NOMO-1 treated with DMSO at 0.1 percent for 48 hours (cell line): ENCODE measurements at regions not wholly inside any gene's neighbourhood (a gene's known extent, or its start where the extent isn't known, plus 50 kb on each side); places are given as distances from the start of the nearest gene placed in this dataset.

ENCODE experiments used
- DNase-seq: peaks from one replicate; lab custom pipeline; 2025; ENCODE audit not compliant: unreplicated experiment; lab: John Stamatoyannopoulos, UW

DNA sequence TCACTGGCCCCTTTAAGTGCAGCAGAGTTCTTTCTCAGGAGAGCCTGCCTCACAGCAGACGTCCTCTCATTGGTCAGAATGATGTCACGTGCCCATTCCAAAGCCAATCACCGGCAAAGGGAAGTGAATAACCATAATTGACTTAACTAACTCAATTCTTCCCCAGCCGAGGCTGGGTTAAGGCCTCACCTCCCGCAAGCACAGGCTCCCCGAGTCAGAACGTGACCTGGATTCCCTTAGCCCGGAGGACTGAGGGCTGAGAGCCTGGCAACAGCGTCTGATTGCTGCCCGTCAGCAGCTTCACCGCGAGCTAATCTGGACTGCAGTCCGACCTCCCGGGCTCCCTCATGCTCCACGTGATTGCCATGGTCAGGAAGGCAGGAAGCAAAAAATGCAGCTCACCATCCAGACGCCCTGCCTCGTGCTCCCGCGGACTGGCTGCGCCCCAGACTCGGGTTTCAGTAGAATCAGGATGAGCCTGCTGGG lies 92.1 kb upstream of the FZD10 start:
- no peak for DNase-seq

DNA sequence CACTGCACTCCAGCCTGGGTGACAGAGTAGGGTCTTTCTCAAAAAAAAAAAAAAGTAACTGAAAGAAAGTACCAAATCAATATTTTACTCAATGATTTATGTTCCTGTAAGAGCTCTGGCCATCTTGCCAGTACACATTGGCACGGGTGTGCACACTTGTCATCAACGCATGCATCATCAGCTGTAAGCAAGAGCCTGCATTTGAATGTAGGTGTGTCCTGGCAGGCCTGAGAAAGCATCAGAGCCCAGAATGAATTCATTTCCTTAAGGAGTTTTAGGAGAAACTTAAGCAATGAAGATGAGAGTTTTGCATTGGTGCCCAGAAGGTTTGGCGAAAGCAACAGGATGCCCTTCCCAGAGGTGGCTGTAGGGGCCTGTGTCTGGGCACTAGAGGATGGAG lies 88.5 kb upstream of the FZD10 start:
- DNase-seq = no peak

DNA sequence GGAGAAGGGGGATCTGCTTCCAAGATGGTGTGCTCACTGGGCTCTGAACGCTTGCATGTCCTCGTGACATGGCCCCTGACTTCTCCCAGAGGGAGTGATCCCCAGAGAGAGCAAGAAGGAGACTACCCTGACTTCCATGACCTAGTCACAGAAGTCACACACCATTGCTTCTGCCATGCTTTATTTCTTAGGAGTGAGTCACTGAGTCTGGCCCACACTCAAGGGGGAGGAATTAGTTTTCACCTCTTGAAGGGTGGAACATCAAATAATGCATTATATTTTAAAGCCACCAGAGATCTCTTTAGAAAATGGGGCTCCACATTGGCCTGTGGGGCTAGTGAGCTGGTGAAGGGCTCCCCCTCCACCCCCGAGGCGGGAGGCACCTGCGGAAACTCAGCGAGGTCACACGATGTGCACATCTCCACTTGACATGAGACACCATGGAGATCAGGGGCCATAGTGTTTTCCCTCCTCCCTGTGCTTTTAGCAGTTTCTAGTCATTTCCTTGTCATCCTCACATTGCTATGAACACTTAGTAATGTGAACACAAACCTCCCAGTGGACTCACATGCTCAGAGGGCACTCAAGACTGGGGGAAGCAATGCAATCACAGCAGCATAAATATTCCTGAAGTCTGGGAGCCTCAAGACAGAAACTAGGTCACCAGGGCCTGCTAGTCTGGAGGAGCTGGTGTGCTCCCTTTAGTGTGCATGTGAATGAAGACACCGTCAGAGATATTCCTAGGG lies 87.4 kb upstream of the FZD10 start:
- DNase-seq = no peak

DNA sequence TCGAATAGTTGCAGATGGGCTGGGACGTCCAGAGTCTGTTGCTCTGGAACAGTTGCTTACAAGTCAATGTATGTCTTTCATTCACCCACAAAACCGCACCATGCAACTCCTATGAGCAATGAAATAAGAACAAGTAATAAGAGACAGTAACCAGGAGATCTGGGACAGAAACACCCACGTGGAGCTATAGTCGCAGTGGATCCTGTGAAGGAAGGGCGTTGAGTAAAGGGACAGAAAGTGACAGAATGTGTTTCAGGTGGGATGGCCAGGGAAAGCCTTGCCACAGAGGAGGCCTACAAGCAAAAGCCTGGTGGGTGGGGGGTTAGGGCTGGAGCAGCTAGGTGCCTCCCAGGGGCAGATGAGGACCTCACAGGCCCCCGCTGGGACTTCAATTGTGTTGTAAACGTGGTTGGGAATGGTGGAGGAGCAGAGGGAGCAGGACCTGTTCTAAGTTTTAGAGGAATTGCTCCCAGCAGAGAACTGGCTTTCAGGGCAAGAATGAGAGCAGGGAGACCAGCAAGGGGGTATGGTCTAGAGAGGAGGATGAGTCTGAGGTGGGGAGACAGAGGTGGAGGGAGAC lies 86.7 kb upstream of the FZD10 start:
- DNase-seq = no peak

DNA sequence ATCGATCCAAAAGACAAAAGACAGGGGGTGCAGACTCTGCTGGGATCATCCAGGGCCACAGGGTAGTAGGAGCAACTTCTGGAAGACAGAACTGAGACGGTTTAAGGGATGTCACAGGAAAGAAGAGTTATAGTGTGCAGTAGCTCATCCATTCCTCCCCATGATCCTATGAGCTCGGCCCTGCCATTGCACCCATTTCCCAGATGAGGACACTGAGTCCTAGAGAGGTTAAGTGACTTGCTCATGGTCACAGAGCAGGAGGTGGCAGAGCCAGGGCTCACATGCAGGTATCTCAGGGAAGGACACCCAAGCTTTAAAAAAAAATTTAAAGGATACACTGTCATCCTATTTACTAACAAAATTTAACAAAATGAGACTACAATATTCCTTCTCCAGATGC lies 86.1 kb upstream of the FZD10 start:
- DNase-seq = no peak

DNA sequence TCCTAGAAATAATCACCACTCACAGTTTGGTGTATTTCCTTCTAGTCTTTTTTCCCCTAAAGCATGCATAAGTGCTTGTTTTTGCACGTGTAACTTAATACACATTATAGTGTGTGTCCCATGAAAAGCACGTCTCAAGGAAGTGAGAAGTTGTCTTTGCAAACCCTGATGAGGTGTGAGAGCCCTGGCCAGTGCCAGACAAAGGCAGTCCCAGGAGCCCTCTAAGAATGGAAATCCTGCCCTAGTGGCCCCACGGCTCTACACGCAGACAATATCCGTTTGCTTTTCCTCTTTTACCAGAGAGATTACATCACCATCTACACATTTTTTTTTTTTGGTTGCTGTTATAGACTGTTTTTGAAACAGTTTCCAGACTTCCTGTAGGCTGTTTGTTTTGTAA lies 85.5 kb upstream of the FZD10 start:
- DNase-seq = no peak

DNA sequence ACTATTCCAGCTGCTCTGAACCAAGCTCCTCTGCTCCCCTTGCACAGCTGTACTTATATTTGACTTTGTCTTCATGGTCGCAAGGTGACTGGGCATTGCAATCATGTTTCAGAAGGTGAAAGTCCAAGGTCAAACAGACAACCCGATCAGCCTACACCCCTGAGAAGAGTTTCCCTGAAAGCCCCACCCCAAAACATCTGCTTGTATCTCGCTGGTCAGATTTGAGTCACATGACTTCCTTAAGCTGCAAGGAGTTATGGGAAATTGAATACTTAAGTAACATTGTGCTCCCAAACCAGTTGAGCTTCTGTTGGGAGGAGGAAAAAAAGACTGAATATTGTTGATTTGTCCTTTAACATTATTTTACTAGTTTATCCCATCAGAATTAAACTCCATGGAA lies 83.4 kb upstream of the FZD10 start:
- DNase-seq = no peak

DNA sequence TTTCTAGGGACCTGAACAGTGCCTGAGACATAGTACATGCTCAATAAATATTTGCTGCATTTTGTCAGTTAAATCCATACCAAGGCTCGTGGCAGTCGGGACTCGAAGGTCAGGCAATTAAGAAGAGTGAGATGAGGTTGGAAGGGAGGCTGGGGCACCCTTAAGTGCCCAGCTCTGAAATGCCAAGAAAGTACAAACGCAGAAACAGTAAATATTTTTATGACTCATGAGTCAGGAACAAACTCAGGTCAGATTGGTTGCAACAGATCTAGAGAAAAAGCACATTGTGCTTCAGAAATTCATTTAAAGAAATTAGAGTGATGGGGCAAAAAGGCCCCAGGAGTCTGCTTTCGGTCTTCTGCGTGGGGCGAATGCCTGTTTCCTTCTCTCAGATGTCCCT lies 83.0 kb upstream of the FZD10 start:
- DNase-seq = no peak

DNA sequence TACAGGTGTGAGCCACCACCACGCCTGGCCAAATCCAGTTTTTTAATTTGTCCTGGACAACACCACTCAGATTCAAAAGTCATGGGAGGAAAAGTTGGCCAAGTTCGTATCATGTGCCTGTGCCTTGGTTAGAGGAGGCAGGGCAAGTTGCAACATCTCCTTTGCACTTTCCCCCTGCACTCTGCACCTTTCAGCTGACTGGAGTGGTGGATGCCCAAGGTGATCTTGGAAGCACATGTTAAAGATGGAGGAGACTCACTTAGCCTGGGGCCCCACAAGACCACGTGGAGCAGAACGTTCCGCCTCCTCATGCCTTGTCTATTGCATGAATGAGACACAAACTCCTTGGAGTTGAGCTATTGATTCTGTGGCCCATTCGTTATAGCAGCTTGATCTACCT lies 82.1 kb upstream of the FZD10 start:
- DNase-seq = no peak

DNA sequence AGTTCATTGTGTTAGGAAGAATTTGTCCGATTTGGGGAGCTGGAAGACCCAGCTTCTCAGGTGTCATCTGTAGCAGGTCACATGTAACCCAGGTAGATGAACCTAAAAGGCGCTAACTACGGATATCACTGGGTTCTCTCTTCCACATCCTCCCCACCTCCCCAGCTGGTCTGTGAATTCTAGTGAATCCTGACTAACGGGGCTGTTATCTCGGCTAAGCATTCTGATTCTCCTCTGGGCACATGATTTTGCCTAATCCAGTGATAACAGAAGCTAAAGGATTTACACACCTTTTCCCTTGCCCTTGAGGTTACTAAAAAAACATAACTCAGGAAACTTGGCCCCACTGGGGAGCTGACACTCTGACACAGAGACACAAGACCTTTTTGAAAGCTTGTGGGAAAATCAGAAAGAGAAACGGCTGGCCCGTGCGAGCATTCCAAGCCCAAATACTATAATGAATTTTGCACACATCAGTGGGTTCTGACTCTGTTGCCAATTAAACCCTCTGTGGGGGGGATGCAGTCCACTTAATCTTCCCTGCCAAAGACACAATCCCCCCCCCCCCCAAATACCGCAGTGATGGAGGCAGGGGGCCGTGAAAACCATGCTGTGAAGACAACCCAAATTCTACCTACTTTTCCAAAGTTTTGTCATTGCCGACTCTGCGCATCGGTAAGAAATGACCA lies 81.0 kb upstream of the FZD10 start:
- DNase-seq = no peak

DNA sequence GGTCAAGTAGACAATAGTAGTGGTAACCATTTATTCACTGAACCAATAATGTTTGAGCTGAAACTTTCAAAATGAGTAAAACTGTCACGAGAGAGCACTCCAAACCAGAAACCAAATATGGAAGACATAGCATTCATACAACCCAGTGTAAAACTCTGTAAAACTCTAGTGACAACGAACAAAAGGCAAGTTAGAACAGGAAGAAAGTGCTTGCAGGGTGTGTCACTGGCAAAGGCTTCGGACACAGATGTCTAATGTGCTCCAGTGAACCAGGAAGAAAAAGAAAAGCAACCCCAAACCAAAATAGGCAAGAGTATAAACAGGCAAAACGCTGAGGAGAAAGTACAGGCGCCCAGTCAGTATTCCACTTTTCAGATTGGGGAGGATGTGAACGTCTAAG lies 79.3 kb upstream of the FZD10 start:
- DNase-seq = no peak

DNA sequence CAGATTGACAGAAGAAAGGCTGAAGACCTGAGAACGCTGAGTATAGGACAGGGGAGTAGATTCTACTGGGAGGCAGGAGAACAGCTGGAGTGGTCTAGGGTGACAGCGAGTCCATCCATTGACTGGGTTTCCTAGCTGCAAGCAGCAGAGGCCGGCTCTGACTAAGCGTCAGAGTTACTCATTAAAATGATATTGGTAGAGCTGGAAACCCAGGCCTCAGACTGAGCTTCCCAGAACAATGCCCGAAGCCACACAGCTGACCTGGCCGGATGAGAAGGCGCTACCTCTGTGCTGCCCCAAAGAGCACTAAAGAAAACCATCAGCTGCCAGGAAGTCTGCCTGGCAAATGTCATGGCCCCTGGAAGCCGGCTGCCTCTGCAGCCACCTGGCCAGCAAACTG lies 78.5 kb upstream of the FZD10 start:
- no peak for DNase-seq

DNA sequence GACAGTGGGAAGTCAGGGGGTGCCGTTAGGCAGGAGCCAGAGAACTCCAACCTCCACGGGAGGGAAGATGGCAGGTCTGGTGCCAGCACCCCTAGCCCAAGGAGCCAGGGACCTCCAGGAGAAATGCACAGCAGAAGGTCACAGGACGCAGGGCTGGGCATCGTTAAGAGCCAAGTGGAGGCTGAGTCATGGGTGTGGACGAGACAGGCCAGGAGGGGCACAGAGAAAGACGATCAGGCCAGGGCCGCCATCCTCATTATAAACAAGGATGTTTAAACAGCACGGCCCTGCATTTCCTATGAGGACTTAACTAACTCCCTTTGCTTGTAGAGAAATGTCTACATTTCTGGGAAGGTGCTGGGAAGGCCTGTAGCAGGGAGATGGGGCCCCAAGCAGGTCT lies 77.9 kb upstream of the FZD10 start:
- no peak for DNase-seq

DNA sequence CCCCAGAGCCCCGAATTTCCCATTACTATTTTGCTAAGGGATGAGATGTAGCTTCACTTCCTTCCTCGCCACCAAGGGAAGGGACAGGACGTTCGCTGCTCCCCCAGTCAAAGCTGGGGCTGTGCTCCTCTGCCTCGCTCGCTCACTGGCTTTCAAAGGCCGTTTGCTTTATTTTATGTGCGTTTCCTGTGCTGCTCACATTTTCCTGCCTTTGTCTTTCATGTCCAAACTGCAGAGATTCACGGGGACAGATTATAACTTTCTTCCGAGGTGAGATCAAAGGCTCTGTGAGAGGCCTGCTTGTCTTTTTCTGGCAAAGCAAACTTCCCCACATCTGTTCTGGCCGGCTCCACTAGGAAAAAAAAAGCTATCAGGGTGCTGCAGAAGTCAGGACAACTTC lies 76.0 kb upstream of the FZD10 start:
- DNase-seq = no peak

DNA sequence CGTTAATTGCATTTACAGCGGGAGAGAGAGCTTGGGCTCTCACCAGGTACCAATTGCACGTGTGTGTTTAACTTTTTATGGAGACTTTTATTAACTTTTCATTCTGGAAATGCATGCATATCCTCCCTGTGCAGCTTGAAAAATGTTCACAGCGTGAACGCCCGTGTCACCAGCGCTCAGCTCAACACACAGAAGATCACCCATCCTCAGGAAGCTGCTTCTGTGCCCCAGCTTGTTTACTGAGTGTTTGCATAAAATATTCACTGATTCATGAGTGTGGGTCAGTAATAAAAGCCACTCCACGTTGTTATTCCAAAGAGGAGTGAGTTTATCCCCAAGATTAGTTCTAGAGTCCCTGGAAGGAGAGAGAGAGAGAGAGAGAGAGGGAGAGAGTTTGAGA lies 75.5 kb upstream of the FZD10 start:
- no peak for DNase-seq

DNA sequence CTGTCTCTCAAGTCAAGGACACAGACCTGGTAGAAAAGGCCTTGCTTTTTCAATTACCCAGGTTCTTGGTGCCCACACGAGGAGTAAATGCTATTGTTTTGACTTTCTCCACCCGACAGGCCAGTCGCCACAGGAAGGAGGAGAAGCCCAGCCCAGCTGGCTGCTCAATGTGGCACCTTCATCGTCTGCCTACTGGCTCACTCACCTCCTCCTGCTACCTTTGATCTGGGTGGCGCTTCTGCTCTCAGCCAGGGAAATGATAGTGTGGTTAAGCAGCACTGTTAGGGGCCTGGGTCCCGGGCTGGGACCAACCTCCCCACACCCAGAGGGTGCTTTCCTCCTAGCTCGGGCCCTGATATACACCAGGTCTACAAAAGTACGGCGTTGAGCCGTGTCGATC lies 75.0 kb upstream of the FZD10 start:
- DNase-seq = no peak

DNA sequence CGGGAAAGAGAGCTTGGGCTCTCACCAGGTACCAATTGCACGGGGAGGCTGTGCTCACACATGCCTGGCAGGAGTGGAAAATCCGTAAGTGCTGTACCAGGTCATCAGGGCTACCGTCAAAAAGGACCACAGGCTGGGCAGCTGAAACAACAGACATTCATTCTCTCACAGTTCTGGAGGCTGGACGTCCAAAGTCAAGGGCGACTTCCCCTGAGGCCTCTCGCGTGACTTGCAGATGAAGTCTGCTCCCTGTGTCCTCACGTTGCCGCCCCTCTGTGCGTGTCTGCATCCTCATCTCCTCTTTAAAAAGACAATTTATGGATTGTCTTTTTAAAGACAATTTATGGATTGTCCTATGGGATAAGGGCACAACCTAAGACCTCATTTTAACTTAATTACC lies 73.8 kb upstream of the FZD10 start:
- DNase-seq = no peak

DNA sequence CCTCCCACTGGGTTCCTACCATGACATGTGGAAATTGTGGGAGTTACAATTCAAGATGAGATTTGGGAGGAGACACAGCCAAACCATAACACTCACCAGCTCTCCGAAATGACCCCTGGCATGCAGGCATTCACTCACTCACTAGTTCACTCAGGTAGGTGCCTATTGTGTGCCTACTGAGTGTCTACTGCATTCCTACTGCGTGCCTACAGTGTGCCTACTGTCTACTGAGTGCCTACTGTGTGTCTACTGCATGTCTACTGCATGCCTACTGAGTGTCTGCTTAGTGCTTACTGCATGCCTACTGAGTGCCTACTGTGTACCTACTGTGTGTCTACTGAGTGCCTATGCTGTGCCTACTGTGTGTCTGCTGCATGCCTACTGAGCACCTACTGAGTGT lies 71.7 kb upstream of the FZD10 start:
- no peak for DNase-seq

DNA sequence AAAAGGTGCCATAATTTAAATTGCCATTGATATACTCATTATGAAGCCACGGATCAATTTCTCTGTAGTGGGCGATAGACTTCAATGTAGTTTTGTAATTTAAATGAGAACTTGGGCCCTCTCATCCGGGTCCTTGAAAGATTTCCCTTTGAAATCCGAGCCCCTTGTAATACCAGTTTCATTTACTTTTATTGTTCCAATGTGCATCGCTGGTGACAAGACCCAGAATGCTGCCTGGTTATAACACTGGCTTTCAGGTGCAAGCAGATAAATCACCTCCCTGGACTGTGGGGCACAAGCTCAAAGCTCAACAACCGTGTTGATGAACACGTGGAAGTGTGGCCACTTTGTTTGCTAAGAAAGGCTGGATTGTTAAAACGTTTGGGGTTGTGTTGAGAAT lies 68.9 kb upstream of the FZD10 start:
- DNase-seq = no peak

DNA sequence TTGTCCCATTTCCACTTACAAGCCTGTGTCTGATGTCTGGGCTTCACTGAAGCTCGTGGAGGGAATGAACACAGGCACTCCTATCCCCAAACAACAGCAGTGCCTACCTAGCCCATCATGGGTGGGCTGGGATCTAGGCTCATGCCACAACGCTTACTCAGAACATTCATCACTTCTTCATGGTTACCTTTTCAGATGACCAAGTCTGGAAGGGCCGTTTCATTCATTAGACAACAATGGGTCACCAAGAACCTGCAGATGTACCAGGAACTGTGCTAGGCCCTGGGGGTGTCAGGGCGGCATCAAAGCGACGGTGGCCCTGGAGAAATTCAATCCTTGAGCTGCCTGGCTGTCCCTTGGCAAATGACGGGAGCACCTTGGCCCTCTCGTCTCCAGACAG lies 64.9 kb upstream of the FZD10 start:
- no peak for DNase-seq

DNA sequence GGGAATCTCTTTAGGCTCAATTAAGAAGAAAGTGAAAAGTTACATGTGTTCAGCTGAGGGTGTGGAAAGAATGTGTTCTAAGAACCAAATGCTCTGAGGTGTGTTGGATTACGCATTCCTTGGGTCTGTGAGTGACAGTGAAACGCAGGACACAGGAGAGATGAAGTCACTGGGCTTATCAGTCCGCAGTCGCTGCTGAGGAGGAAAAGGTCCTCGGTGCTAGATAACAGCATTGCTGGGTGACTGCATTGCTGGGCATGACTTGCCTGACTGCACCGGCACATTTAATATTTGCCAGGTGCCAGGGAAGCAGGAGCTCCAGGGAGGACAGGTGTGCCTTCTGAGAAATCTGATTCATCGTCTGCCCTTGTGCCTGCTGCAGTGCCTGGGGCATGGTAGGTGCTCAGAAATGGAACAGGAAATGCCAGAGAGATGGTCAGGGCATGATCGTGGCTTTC lies 64.4 kb upstream of the FZD10 start:
- no peak for DNase-seq

DNA sequence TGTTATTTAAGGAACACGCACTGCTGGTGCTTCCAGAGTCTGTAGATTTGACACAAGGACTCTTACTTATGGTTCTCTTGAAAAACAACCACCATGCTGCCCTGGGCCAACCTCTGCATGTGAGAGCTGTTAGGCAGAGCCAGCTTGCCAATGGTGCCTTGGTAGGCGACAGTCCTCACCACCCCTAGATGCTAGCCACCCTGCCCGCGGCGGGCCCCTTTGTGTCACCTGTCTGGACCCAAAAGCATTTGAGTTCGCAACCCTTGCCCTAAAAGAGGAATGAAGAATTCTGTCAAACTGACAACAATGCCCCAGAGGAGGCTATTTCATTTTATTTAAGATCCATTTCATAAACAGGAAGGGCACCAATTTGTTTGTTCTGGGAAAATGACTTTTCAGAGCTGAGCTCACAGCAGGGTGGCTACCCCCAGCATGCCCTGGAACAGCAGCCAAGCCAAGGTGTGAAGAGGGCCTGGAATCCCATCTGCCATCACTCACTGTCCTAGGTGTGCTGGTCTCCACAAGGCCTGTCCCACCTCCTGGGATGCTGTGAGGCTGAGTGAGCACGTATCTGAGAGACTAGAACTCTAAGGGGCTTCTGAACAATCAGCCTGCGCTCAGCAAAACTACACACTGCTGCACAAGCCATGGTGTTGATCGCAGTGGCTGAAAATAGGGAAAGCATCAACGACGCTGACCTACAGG lies 63.8 kb upstream of the FZD10 start:
- DNase-seq = no peak
